ENCODE measurements at regions not wholly inside any gene's neighbourhood (a gene's known extent, or its start where the extent isn't known, plus 50 kb on each side); places are given as distances from the start of the nearest gene placed in this dataset.

- TF ChIP-seq CTCF (IDR thresholded peaks at IDR 0.05; ENCODE audit: borderline replicate concordance, extremely low read depth, low read length, poor library complexity, severe bottlenecking) (no peak), EZH2 (IDR thresholded peaks at IDR 0.05; ENCODE audit: borderline replicate concordance, low read depth, low read length, severe bottlenecking) (no peak)
These were observed 478.3 kb downstream of the EBF1 start for GRCh38 chr5:158621391-158621790.
